ENCODE measurements at regions not wholly inside any gene's neighbourhood (a gene's known extent, or its start where the extent isn't known, plus 50 kb on each side); places are given as distances from the start of the nearest gene placed in this dataset.

- Histone ChIP-seq H3K9ac (ENCODE audit: low read length) (no peak overlapping the region), H3K4me3 (ENCODE audit: low read length) (no peak overlapping the region), H3K4me2 (ENCODE audit: low read length) (no peak overlapping the region), H4K20me1 (ENCODE audit: insufficient read depth, low read length) (no peaks in the 10 kb centered on the region), H2AFZ (ENCODE audit: low read depth, low read length) (no peak overlapping the region), H3K27ac (ENCODE audit: low read length) (no peak overlapping the region), H3K27me3 (ENCODE audit: low read depth, low read length) (no peaks in the 10 kb centered on the region), H3K4me1 (ENCODE audit: low read length) (no peaks in the 10 kb centered on the region), H3K9me3 (ENCODE audit: insufficient read depth, low read length) (peaks cover 3% of the 10 kb centered on the region; the same call in 1 of the 2 replicates), H3K79me2 (ENCODE audit: low read length) (no peaks in the 10 kb centered on the region), H3K36me3 (replicated peaks; ENCODE audit: low read depth, low read length) (no peaks in the 10 kb centered on the region)
- no peak for TF ChIP-seq EZH2phosphoT487 (IDR thresholded peaks at IDR 0.05; ENCODE audit: low read depth)
- TF ChIP-seq CTCF (IDR thresholded peaks at IDR 0.05; ENCODE audit: low read depth, low read length), result no peak
Observed at GRCh38 chr11:134740590-134741261, 328.7 kb upstream of the B3GAT1 start.

- TF ChIP-seq CTCF (IDR thresholded peaks at IDR 0.05; ENCODE audit: low read depth, low read length), result no peak
- Histone ChIP-seq H3K4me1 (ENCODE audit: low read length) (no peaks in the 10 kb centered on the region), H3K9ac (ENCODE audit: low read length) (no peak overlapping the region), H3K79me2 (ENCODE audit: low read length) (no peaks in the 10 kb centered on the region), H3K27me3 (ENCODE audit: low read depth, low read length) (no peaks in the 10 kb centered on the region), H2AFZ (ENCODE audit: low read depth, low read length) (no peak overlapping the region), H3K27ac (ENCODE audit: low read length) (no peak overlapping the region), H3K36me3 (replicated peaks; ENCODE audit: low read depth, low read length) (no peaks in the 10 kb centered on the region), H3K4me3 (ENCODE audit: low read length) (no peak overlapping the region), H3K9me3 (ENCODE audit: insufficient read depth, low read length) (peaks cover 3% of the 10 kb centered on the region; the same call in 1 of the 2 replicates), H4K20me1 (ENCODE audit: insufficient read depth, low read length) (no peaks in the 10 kb centered on the region), H3K4me2 (ENCODE audit: low read length) (no peak overlapping the region)
Observed at GRCh38 chr11:134739136-134739535, 327.1 kb upstream of the B3GAT1 start.

DNA sequence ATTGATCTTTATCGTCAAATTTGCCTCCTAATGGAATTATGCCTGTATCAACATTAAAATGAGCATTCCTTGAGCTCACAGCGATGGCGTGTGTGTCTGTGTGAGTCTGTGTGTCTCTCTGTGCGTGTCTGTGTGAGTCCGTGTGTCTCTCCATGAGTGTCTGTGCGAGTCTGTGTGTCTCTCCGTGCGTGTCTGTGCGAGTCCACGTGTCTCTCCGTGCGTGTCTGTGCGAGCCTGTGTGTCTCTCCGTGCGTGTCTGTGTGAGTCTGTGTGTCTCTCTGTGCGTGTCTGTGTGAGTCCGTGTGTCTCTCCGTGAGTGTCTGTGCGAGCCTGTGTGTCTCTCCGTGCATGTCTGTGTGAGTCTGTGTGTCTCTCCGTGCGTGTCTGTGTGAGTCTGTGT, 326.5 kb upstream of the B3GAT1 start:
- Histone ChIP-seq H2AFZ (ENCODE audit: low read depth, low read length) (no peak overlapping the region), H3K4me2 (ENCODE audit: low read length) (no peak overlapping the region), H3K4me3 (ENCODE audit: low read length) (no peak overlapping the region), H3K9me3 (ENCODE audit: insufficient read depth, low read length) (peaks cover 3% of the 10 kb centered on the region; the same call in 1 of the 2 replicates), H3K36me3 (replicated peaks; ENCODE audit: low read depth, low read length) (no peaks in the 10 kb centered on the region), H4K20me1 (ENCODE audit: insufficient read depth, low read length) (no peaks in the 10 kb centered on the region), H3K27me3 (ENCODE audit: low read depth, low read length) (no peaks in the 10 kb centered on the region), H3K27ac (ENCODE audit: low read length) (no peak overlapping the region), H3K4me1 (ENCODE audit: low read length) (no peaks in the 10 kb centered on the region), H3K79me2 (ENCODE audit: low read length) (no peaks in the 10 kb centered on the region), H3K9ac (ENCODE audit: low read length) (no peak overlapping the region)
- TF ChIP-seq EZH2phosphoT487 (IDR thresholded peaks at IDR 0.05; ENCODE audit: low read depth), result no peak
- TF ChIP-seq CTCF (IDR thresholded peaks at IDR 0.05; ENCODE audit: low read depth, low read length), result no peak

DNA sequence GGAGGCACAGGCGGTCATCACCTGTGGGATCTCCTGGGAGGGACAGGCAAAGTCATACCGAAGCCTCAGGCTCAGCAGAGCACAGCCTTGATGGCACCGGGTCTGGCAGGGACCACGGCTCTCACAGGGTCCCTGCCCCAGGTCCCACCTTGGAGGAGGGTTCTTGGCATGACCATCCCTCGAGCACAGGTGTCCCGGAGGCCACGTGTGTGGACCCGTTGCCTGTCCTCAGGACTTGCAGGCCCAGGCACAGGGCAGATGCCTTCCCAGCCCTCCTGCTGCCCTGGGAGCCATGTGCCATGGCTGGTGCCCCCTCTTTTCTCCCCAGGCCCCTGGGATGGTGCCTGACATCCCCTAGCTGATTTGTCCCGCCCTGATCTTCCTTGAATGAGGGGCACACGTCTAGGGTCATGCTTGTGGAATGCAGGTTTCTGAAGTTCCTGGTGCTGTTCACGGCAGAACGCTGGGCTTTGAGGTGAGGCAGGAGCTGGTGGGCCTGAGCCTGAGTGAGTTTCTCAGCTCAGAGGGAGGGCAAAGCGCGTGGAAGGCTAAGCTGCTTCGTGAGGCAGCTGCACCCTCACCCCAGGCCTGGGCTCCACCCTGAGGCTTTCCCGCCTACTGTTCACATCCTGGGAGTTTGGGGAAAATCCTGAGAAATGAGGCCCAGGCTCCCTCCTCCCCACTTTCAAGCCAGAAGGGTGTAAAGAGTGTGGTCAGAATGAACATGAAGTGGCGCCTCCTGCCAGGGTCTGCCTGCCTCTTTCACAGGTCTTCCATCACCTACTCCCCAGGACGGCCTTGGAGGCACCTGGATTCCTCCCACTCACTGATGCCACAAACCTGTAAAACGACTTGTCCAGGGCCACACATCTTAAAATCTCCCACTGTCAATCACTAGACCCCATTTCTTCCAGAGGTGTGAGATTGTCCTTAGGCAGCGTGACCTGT, 325.8 kb upstream of the B3GAT1 start:
- no peak for TF ChIP-seq CTCF (IDR thresholded peaks at IDR 0.05; ENCODE audit: low read depth, low read length)
- TF ChIP-seq EZH2phosphoT487 (IDR thresholded peaks at IDR 0.05; ENCODE audit: low read depth), result no peak
- peaks cover 3% of the 10 kb centered on the region; the same call in 1 of the 2 replicates for H3K9me3 ChIP-seq (ENCODE audit: insufficient read depth, low read length)
- no peaks in the 10 kb centered on the region for H4K20me1 ChIP-seq (ENCODE audit: insufficient read depth, low read length)
- H3K9ac ChIP-seq (ENCODE audit: low read length), result no peak overlapping the region
- H3K27ac ChIP-seq (ENCODE audit: low read length), result no peak overlapping the region
- no peak overlapping the region for H3K4me3 ChIP-seq (ENCODE audit: low read length)
- no peaks in the 10 kb centered on the region for H3K4me1 ChIP-seq (ENCODE audit: low read length)
- no peaks in the 10 kb centered on the region for H3K36me3 ChIP-seq (replicated peaks; ENCODE audit: low read depth, low read length)
- no peak overlapping the region for H3K4me2 ChIP-seq (ENCODE audit: low read length)
- H2AFZ ChIP-seq (ENCODE audit: low read depth, low read length), result no peak overlapping the region
- no peaks in the 10 kb centered on the region for H3K79me2 ChIP-seq (ENCODE audit: low read length)
- no peaks in the 10 kb centered on the region for H3K27me3 ChIP-seq (ENCODE audit: low read depth, low read length)
